ENCODE measurements at regions not wholly inside any gene's neighbourhood (a gene's known extent, or its start where the extent isn't known, plus 50 kb on each side); places are given as distances from the start of the nearest gene placed in this dataset.

DNA sequence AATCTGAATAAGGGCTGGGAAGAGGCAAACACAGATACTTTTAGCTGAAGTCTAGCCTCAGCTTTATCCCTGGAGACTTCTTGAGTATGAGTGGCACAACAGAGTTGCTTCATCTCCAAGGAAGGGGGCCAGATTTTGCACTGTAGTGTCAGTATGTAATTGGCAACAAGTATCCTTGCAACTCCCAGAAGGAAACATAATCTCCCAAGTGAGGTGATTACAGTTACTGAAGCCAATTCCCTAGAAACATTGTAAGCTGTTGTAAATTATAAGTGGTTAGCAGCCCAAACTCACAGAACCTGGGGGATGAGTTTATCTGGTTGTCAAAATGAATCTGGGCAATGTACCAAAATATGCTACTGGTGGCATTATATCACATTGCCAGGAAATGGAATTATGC is 2065.7 kb upstream of the PCDH20 start:
- peak; percentile 2 for DNase-seq (ENCODE audit: low read depth, low spot score)

DNA sequence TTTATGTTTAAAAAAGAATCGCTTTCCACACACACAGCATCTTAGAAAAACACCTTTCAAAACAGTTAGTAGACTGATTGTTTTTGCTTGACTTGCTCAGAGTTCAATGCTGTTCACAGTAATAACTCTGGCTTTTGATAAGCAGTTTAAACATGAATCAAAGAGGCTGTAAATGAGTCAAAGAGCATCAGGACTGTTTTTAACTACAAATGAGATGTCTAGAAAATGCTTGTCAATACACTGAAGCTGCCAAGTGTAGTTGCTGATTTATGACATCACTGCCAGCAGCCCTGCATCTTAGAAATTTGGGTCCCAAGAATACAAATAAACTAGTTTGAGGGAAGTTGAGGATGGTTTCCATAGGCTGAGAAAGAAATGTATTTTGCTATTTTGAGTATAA is 2057.1 kb upstream of the PCDH20 start:
- POLR2A ChIA-PET: no interaction called here
- CTCF ChIA-PET: no interaction called here
- TF ChIP-seq, protein P1, sequence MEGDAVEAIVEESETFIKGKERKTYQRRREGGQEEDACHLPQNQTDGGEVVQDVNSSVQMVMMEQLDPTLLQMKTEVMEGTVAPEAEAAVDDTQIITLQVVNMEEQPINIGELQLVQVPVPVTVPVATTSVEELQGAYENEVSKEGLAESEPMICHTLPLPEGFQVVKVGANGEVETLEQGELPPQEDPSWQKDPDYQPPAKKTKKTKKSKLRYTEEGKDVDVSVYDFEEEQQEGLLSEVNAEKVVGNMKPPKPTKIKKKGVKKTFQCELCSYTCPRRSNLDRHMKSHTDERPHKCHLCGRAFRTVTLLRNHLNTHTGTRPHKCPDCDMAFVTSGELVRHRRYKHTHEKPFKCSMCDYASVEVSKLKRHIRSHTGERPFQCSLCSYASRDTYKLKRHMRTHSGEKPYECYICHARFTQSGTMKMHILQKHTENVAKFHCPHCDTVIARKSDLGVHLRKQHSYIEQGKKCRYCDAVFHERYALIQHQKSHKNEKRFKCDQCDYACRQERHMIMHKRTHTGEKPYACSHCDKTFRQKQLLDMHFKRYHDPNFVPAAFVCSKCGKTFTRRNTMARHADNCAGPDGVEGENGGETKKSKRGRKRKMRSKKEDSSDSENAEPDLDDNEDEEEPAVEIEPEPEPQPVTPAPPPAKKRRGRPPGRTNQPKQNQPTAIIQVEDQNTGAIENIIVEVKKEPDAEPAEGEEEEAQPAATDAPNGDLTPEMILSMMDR (IDR thresholded peaks at IDR 0.05; ENCODE audit: insufficient read depth, low read length, missing control alignments): no peak

More for the DNA sequence above, 2065.7 kb upstream of the PCDH20 start:
- TF ChIP-seq, protein P1 (IDR thresholded peaks at IDR 0.05; ENCODE audit: insufficient read depth, low read length, missing control alignments): no peak
- POLR2A ChIA-PET: no interaction called here
- H3K4me3 ChIP-seq (ENCODE audit: low read depth, low read length): no peak overlapping the region
- CTCF ChIA-PET: no interaction called here

DNA sequence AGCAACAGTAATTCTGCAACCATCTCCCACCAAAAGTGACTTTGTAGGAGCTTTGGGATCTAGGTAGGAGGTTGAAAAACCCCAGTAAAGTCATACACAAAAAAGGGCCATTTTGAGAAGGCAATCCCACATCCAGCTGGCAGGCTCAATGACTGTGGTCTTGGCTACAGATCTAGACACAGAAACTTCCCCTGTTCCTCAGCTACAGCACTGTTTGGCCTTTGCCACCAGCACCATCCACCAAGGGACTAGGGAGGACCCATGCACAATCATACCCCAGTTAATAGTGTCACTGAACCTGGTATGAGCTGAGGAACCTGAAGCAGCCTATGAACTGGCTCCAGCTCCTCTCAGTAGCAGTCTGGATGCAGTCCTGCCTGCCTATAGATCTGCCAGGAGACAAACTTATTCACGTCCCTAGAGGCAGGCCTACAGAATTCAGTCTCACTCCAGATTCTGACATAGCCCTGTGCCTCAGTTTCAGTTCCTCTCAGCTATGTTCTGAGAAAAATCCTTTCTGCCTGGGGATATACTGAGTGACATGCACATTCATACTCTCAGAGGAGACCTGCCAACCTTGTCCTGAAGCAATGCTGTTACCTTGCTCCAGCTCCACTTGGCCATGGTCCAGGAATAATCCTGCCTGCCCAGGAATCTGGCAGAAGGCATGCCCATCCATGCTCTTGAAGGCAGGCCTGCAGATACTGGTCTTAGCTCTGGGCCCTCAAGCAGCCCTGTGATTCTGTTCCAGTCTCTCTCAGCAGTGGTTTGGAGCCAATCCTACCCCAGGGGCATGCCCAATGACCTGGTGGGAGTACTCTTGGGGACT is 2048.3 kb upstream of the PCDH20 start:
- CTCF ChIA-PET: no interaction called here
- TF ChIP-seq, protein P1 (IDR thresholded peaks at IDR 0.05; ENCODE audit: insufficient read depth, low read length, missing control alignments): no peak
- POLR2A ChIA-PET: no interaction called here
- no peak overlapping the region for H3K4me3 ChIP-seq (ENCODE audit: low read depth, low read length)
- DNase-seq (ENCODE audit: low read depth, low spot score): no peak

More for the DNA sequence above, 2057.1 kb upstream of the PCDH20 start:
- H3K4me3 ChIP-seq (ENCODE audit: low read depth, low read length): no peak overlapping the region
- DNase-seq (ENCODE audit: low read depth, low spot score): no peak

DNA sequence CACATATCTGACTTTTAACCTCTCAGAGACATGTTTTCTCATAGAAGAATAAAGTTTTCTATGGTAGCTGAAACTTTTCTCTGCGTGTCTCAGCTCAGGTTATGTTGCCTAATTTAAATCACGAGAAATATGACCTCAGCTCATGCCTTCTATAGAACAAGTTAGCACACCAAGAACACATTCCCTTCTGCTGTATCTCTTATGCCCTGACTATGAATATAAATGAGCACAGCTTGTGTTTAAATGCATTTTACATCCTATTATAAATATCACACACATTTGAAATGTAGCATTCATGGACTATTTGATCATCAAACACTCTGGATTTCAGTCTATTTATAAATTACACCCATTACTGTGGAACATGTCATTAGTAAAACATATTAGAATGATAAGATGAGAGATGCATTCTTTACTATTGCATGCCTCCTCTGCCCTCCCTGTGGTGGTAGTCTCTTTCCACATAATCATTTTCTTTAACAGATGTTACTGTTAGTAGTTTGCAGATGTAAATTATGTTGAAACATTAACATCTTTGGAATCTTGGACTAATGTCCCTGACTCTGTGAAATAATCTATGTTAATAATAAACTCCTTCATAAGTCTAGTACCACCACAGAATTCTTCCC is 2044.9 kb upstream of the PCDH20 start:
- CTCF ChIA-PET: no interaction called here
- H3K4me3 ChIP-seq (ENCODE audit: low read depth, low read length): no peak overlapping the region
- POLR2A ChIA-PET: no interaction called here
- TF ChIP-seq, protein P1 (IDR thresholded peaks at IDR 0.05; ENCODE audit: insufficient read depth, low read length, missing control alignments): no peak
- no peak for DNase-seq (ENCODE audit: low read depth, low spot score)

DNA sequence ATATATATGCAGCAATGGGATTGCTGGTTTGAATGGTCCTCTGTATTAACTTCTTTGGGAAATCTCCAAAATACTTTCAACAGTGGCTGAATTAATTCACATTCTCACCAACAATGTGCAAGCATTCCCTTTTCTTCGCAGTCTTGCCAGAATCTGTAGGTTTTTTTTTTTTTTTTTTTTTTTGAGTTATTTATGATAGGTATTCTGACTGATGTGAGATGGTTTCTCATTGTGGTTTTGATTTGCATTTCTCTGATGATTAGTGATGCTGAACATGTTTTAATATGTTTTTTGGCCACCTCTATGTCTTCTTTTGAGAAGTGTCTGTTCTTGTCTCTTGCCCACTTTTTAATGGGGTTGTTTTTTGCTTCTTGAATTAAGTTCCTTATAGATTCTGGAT is 2041.5 kb upstream of the PCDH20 start:
- TF ChIP-seq, protein P1 (IDR thresholded peaks at IDR 0.05; ENCODE audit: insufficient read depth, low read length, missing control alignments): no peak
- POLR2A ChIA-PET: no interaction called here
- no peak for DNase-seq (ENCODE audit: low read depth, low spot score)
- CTCF ChIA-PET: no interaction called here
- H3K4me3 ChIP-seq (ENCODE audit: low read depth, low read length): no peak overlapping the region

DNA sequence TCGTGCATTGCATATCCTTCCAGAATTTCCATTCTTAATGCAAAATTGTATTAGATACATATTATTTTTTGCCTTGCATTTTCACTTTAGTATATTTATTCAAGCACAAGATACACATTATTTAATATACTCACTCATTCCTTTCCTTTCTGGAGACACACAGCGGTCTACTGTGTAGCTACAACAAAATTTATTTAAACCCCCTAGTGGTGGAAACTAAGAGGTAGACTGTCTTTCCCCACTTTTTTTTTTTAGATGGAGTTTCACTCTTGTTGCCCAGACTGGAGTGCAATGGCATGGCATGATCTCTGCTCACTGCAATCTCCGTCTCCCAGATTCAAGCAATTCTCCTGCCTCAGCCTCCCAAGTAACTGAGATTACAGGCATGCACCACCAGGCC is 2040.3 kb upstream of the PCDH20 start:
- no peak for DNase-seq (ENCODE audit: low read depth, low spot score)
- H3K4me3 ChIP-seq (ENCODE audit: low read depth, low read length): no peak overlapping the region
- CTCF ChIA-PET: no interaction called here
- POLR2A ChIA-PET: no interaction called here
- TF ChIP-seq, protein P1 (IDR thresholded peaks at IDR 0.05; ENCODE audit: insufficient read depth, low read length, missing control alignments): no peak
